ENCODE measurements at regions not wholly inside any gene's neighbourhood (a gene's known extent, or its start where the extent isn't known, plus 50 kb on each side); places are given as distances from the start of the nearest gene placed in this dataset.

GRCh38 chr7:25279705-25280104, 51.4 kb upstream of the NPVF start:
- DNase-seq = no peak

- no peak for DNase-seq
Measured at GRCh38 chr7:25280181-25280580, 51.9 kb upstream of the NPVF start.

DNA sequence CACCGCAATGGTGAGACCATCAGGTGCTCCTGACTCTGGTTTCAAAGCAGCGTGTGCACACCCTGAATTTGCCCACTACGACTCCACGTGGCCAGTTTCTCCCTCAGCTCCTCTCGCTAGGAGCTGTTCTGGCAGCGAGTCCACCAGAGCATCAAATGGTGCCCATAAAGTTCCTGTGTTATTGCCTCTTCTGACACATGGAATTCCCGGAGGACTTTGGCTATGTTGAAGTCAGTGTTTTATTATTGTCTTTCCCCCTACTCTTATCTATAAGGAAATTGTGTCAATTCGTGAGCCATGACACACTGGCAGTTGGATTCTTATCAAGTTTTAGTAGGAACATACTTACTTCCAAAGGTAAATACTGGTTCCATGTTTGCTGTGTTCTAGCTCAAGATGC, 53.9 kb upstream of the NPVF start:
- DNase-seq = no peak

DNA sequence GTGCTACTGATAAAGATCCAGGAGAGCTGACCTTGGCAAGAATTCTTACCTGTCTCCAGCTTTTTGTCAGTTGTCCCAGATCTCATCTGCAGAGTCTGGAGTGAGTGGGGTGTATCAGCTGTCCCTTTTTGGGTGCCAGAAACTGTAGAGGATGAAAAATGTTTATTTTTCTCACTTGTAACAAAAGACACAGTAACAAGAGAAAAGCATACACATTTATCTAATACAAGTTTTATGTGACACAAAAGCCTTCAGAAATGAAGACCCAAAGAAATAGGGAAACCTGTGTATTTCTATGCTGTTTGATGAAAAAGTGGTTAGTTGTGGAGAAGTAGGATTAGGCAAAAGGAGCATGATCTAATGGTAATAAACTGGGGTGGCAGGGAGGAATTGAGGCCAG, 58.5 kb upstream of the NPVF start:
- DNase-seq = no peak

DNA sequence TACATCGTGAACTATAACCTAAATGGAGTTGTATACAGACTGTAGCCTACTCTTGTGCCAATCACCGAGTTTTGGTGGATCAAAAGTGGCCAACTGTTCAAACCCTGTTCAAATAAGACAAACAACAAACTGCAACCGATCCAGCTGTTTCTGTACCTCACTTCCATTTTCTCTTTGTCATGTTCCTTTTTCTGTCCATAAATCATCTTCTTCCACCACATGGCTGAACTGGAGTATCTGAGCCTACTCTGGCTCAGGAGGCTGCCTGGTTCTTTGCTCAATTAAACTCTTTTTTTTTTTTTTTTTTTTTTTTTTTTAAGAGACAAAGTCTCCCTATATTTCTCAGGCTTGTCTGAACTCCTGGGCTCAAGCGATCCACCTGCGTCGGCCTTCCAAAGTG, 59.0 kb upstream of the NPVF start:
- no peak for DNase-seq

DNA sequence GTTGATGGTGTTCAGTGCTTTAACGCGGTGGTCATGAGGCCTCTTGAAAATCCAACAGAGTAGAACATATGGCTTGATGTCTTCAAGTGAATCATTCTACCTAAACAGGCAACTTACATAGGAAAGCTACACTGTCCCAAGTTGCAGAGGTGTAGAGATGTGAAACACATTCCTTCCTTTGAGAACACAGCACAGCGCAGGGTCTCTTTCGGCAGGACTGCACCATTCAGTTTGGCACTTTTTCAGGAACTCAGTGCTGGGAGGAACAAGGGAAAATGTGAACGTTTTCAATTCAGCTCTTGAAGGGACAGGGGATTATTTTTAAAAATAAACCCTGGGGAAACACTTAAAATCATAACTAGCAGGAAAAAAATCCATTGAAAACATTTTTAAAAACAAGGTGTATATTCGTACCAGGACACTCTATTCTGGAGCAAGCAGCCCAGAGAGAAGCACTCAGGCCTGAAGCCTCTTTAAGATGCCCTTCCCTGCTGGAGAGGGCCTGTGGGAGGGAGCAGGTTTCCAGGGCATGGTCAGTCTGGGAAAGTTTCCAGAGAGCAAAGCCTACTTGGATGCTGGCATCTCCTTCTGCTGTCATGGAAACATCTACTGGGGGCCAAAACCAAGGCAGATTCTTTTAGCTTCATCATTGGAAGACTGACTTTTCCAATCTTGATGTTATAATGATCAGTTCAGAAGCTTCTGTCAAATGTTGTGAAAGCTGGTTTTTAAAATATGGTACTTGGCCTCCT, 60.4 kb upstream of the NPVF start:
- no peak for DNase-seq

DNA sequence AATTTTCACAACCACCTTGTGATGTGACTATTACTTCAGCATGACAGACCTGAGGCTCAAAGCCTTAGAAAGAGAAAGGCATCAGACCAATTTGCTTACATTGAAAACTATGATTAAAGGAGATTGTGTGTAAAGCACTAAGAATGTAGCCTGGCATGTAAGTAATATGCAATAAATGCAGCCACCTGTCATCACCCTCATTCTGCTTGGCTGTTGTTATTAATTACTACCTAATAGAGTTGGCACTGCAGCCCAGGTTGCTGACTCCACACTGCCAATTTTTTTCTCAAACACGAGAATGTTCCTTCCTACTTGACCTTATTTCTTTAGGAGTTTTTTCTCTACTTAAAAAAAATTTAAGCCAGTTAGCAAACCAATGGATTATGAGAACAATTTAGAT, 61.2 kb upstream of the NPVF start:
- DNase-seq = no peak

GRCh38 chr7:25294624-25295023, 66.3 kb upstream of the NPVF start:
- DNase-seq = no peak

GRCh38 chr7:25295387-25295786, 67.1 kb upstream of the NPVF start:
- DNase-seq = no peak

GRCh38 chr7:25296086-25296485, 67.8 kb upstream of the NPVF start:
- no peak for DNase-seq

DNA sequence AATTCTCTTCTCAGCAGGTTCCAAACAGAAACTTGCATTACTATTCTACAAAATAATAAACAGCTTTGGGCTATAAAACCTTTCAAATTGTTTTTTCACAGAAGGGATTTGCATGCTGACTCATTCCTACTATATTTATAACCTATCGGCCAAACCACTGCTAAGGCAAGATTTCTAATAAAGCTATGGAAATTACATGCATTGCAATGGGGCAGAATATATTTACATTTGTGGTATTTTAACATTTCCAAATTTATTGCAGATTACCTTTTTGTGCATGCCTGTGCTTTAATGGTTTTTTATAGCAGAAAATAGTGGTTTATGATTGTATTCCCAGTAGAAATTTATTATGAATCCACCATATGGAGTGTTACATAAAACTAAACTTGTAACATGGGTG, 69.0 kb upstream of the NPVF start:
- no peak for DNase-seq

- DNase-seq = peak; percentile 2
Measured at GRCh38 chr7:25303281-25304181, 75.2 kb upstream of the NPVF start.

GRCh38 chr7:25304691-25305090, 76.4 kb upstream of the NPVF start:
- DNase-seq = no peak

GRCh38 chr7:25305831-25306230, 77.5 kb upstream of the NPVF start:
- no peak for DNase-seq

DNA sequence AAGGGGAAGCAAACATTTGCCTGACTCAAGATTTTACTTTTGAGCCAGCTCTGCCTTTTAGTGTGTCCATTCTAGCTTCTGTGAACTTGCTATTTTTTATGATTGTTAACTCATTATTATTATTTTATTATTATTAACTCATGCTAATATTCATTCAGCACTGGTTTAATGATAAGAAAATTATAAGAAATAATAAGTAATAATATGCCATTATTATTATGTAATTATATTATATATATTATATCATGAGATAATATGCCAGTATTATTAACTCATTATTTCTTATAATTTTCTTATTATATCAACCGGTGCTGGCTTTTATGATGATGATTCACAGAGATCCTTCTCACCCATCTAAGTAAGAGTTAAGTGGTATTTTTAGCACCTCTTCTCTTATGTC, 79.3 kb upstream of the NPVF start:
- no peak for DNase-seq

GRCh38 chr7:25308246-25308645, 80.0 kb upstream of the NPVF start:
- DNase-seq = no peak

- no peak for DNase-seq
Measured at GRCh38 chr7:25308906-25309705, 80.8 kb upstream of the NPVF start.

DNA sequence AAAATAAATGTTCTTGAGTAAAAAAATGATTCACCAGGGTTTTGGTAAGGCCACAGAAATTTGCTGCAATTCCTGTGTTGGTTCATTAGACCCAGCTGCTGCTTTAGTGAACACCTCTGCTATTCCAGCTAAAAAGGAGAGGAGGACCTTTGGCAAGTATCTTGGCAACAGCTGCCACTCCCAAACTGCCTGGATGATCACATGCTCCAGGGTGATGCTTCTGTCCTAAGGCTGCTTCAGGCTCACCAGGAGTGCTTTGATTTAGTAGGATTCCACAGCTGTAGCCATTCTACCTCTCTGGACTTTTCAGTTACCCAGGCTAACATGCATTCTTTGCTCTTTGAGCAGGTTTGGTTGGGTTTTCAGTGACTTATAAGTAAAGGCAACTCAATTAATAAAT, 82.6 kb upstream of the NPVF start:
- no peak for DNase-seq

- DNase-seq = no peak
Measured at GRCh38 chr7:25311346-25311745, 83.1 kb upstream of the NPVF start.

DNA sequence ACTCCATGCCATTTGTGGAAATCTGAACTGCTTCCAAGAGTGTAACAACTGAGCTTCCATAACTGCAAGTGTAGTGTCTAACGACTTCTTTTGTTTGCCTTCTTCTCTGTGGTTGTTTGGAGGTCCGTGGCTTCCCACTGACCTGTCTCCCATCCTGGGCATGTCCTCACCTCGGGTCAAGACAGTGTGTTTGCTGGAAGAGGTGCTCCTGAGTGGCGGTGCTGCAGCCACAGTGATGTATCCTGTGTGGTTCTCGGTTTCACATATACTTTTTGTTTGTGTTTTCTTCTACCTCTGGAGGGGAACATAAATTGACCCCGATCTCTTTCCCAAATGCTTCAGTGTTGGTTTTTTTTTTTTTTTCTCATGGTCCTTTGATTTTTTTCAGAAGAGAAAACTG, 84.7 kb upstream of the NPVF start:
- DNase-seq = no peak

DNA sequence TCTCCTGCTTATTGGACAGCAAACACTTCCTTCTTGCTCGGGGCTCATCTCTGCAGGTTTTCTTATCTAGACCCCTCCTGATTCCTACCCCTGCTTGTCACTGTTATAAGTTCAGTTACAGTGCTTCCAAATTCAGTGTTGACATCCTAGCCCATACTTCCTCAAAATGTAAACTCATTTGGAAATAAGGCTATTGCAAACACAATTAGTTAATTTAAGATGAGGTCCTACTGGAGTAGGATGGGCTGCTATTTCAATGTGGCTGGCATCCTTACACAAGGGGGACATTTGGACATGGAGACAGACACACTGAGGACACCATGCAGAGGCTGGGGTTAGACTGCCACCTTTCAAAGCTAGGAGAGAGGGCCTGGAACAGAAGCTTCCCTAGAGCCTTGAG, 85.2 kb upstream of the NPVF start:
- DNase-seq = no peak

- no peak for DNase-seq
Measured at GRCh38 chr7:25314094-25314730, 85.9 kb upstream of the NPVF start.

GRCh38 chr7:25314731-25315267, 86.5 kb upstream of the NPVF start:
- no peak for DNase-seq
